ENCODE measurements at regions not wholly inside any gene's neighbourhood (a gene's known extent, or its start where the extent isn't known, plus 50 kb on each side); places are given as distances from the start of the nearest gene placed in this dataset.

- TF ChIP-seq POLR2A (IDR thresholded peaks at IDR 0.05; ENCODE audit: borderline replicate concordance, extremely low read depth, insufficient read depth, insufficient read length) (no peak), CEBPB (IDR thresholded peaks at IDR 0.05; ENCODE audit: low read depth) (no peak), CTCF (IDR thresholded peaks at IDR 0.05 in 2 of 3, conservative IDR thresholded peaks at IDR 0.05 in 1 of 3; ENCODE audit: borderline replicate concordance in 1 of 3, insufficient read depth in 1 of 3, low read depth in 2 of 3, low read length in 2 of 3) (no peak), ELF1 (IDR thresholded peaks at IDR 0.05; ENCODE audit: borderline replicate concordance, low read depth) (no peak), ATF3 (IDR thresholded peaks at IDR 0.05) (no peak), EZH2 (IDR thresholded peaks at IDR 0.05) (no peak), REST (IDR thresholded peaks at IDR 0.05; ENCODE audit: low read depth) (no peak), ZFX (IDR thresholded peaks at IDR 0.05) (no peak), ZNF274 (IDR thresholded peaks at IDR 0.05; ENCODE audit: low read depth, low read length) (no peak)
These were observed 134.3 kb upstream of the MYO16 start for GRCh38 chr13:108494991-108495645.

Data from HCT116 (cell line).